Endodermal cell (in vitro differentiated cells): ENCODE measurements at regions not wholly inside any gene's neighbourhood (a gene's known extent, or its start where the extent isn't known, plus 50 kb on each side); places are given as distances from the start of the nearest gene placed in this dataset.

Experiments used
- DNase-seq: peaks from one replicate; pipeline ENCODE4 v3.0.0-alpha.2; 2017
- H3K27ac ChIP-seq: 2 replicates; pipeline ENCODE4 v1.5.1; 2013; ENCODE audit warnings: mild to moderate bottlenecking, low read depth, low read length, moderate library complexity
- H3K27me3 ChIP-seq: 2 replicates; pipeline ENCODE4 v1.6.1; 2013; ENCODE audit warnings: mild to moderate bottlenecking, low read length, moderate library complexity; ENCODE audit not compliant: insufficient read depth, control insufficient read depth, poor library complexity, severe bottlenecking
- H3K36me3 ChIP-seq: 2 replicates; pipeline ENCODE4 v1.7.0; 2013; ENCODE audit warnings: mild to moderate bottlenecking, low read length, moderate library complexity; ENCODE audit not compliant: control insufficient read depth, insufficient read depth
- H3K4me1 ChIP-seq: one replicate; pipeline ENCODE4 v1.7.0; 2013; ENCODE audit warnings: low read length; ENCODE audit not compliant: control insufficient read depth, insufficient read depth
- H3K4me3 ChIP-seq: 2 replicates; pipeline ENCODE4 v1.5.1; 2013; ENCODE audit warnings: mild to moderate bottlenecking, low read length, moderate library complexity
- H3K9ac ChIP-seq: 2 replicates; pipeline ENCODE4 v1.6.1; 2013; ENCODE audit warnings: mild to moderate bottlenecking, low read length, moderate library complexity; ENCODE audit not compliant: poor library complexity, severe bottlenecking; ENCODE audit errors: extremely low read depth
- H3K9me3 ChIP-seq: 2 replicates; pipeline ENCODE4 v1.6.1; 2013; ENCODE audit warnings: mild to moderate bottlenecking, low read length, moderate library complexity; ENCODE audit not compliant: control insufficient read depth
- H3K27ac Mint-ChIP-seq: 2 replicates; pipeline ENCODE4 v1.8.0; 2020; ENCODE audit warnings: mixed read lengths
- H3K27me3 Mint-ChIP-seq: 2 replicates; pipeline ENCODE4 v1.8.0; 2021; ENCODE audit warnings: mild to moderate bottlenecking, mixed read lengths; ENCODE audit not compliant: insufficient read depth
- H3K36me3 Mint-ChIP-seq: 2 replicates; pipeline ENCODE4 v1.8.0; 2020; ENCODE audit warnings: low read depth, mixed read lengths
- H3K4me1 Mint-ChIP-seq: 2 replicates; pipeline ENCODE4 v1.8.0; 2020; ENCODE audit warnings: mixed read lengths
- H3K4me3 Mint-ChIP-seq: 2 replicates; pipeline ENCODE4 v1.8.0; 2020; ENCODE audit warnings: mild to moderate bottlenecking, moderate library complexity, mixed read lengths
- H3K9me3 Mint-ChIP-seq: 2 replicates; pipeline ENCODE4 v1.8.0; 2020; ENCODE audit warnings: mild to moderate bottlenecking, mixed read lengths
- CTCF ChIP-seq: fragments of 200-600 bp; sonication (generic); conservative IDR thresholded peaks from 2 replicates; pipeline ENCODE4 v1.5.0; 2021; ENCODE audit warnings: antibody characterized with exemption, mild to moderate bottlenecking
- WGBS, 2 experiments: methylation state at CpG; one replicate each; pipeline versions ENCODE4 v1.1.5 to v1.1.7; 2013; ENCODE audit warnings: missing lambda C conversion rate in 2 of 2, mixed read lengths in 1 of 2; ENCODE audit not compliant: insufficient coverage in 1 of 2, insufficient read length in 1 of 2; 5-methylcytosine and 5-hydroxymethylcytosine counted together

- Histone ChIP-seq H3K9me3 (no peaks in the 10 kb centered on the region), H3K4me3 (no peak overlapping the region), H3K9ac (no peak overlapping the region), H3K27ac (no peak overlapping the region), H3K4me1 (peaks cover 2% of the 10 kb centered on the region), H3K36me3 (no peaks in the 10 kb centered on the region), H3K27me3 (no peaks in the 10 kb centered on the region)
- no peak overlapping the region for H3K27ac Mint-ChIP-seq
- no peak for DNase-seq
- no peaks in the 10 kb centered on the region for H3K27me3 Mint-ChIP-seq
- H3K36me3 Mint-ChIP-seq = no peaks in the 10 kb centered on the region
- no peak for TF ChIP-seq CTCF
- no peak overlapping the region for H3K4me3 Mint-ChIP-seq
- H3K9me3 Mint-ChIP-seq = no peaks in the 10 kb centered on the region
- peaks cover 10% of the 10 kb centered on the region for H3K4me1 Mint-ChIP-seq
- 82% methylated on average over 1 of the region's 1 CpG; no CpG with 5 or more reads in 1 of the 2 experiments for WGBS, 2 experiments
These were observed 507.2 kb upstream of the PBX1 start for GRCh38 chr1:164051782-164052181.

- Histone ChIP-seq H3K9me3 (no peaks in the 10 kb centered on the region), H3K9ac (no peak overlapping the region), H3K27ac (no peak overlapping the region), H3K27me3 (no peaks in the 10 kb centered on the region), H3K4me1 (peaks cover 13% of the 10 kb centered on the region), H3K36me3 (no peaks in the 10 kb centered on the region), H3K4me3 (no peak overlapping the region)
- H3K27me3 Mint-ChIP-seq = no peaks in the 10 kb centered on the region
- H3K4me1 Mint-ChIP-seq = peaks cover 23% of the 10 kb centered on the region
- H3K4me3 Mint-ChIP-seq = no peak overlapping the region
- 75 to 87% methylated on average over 3 to 4 of the region's 4 CpGs for WGBS, 2 experiments
- H3K9me3 Mint-ChIP-seq = no peaks in the 10 kb centered on the region
- H3K36me3 Mint-ChIP-seq = no peaks in the 10 kb centered on the region
- no peak overlapping the region for H3K27ac Mint-ChIP-seq
- no peak for DNase-seq
- no peak for TF ChIP-seq CTCF
These were observed 504.7 kb upstream of the PBX1 start for GRCh38 chr1:164054331-164054730.

- no peak for TF ChIP-seq CTCF
- Histone ChIP-seq H3K27me3 (no peaks in the 10 kb centered on the region), H3K27ac (no peak overlapping the region), H3K4me3 (no peak overlapping the region), H3K36me3 (no peaks in the 10 kb centered on the region), H3K4me1 (peaks cover 13% of the 10 kb centered on the region), H3K9me3 (no peaks in the 10 kb centered on the region), H3K9ac (no peak overlapping the region)
- WGBS, 2 experiments = 74 to 78% methylated on average over 1 to 4 of the region's 4 CpGs
- Mint-ChIP-seq H3K4me1 (peaks cover 23% of the 10 kb centered on the region), H3K27ac (no peak overlapping the region), H3K36me3 (no peaks in the 10 kb centered on the region), H3K4me3 (no peak overlapping the region), H3K27me3 (no peaks in the 10 kb centered on the region), H3K9me3 (no peaks in the 10 kb centered on the region)
- no peak for DNase-seq
These were observed 500.8 kb upstream of the PBX1 start for GRCh38 chr1:164058198-164058597.
